Hippocampal formation (tissue), 2 donors: ENCODE measurements at regions not wholly inside any gene's neighbourhood (a gene's known extent, or its start where the extent isn't known, plus 50 kb on each side); places are given as distances from the start of the nearest gene placed in this dataset.
"Not testable (repeated sequence)": the region's sequence is repeated elsewhere in the genome, so short reads cannot be mapped to it uniquely, and the experiment has no call there.

Experiments used
- DNase-seq, 2 donors: peaks; one replicate each; lab custom pipeline; 2025; lab: John Stamatoyannopoulos, UW

DNA sequence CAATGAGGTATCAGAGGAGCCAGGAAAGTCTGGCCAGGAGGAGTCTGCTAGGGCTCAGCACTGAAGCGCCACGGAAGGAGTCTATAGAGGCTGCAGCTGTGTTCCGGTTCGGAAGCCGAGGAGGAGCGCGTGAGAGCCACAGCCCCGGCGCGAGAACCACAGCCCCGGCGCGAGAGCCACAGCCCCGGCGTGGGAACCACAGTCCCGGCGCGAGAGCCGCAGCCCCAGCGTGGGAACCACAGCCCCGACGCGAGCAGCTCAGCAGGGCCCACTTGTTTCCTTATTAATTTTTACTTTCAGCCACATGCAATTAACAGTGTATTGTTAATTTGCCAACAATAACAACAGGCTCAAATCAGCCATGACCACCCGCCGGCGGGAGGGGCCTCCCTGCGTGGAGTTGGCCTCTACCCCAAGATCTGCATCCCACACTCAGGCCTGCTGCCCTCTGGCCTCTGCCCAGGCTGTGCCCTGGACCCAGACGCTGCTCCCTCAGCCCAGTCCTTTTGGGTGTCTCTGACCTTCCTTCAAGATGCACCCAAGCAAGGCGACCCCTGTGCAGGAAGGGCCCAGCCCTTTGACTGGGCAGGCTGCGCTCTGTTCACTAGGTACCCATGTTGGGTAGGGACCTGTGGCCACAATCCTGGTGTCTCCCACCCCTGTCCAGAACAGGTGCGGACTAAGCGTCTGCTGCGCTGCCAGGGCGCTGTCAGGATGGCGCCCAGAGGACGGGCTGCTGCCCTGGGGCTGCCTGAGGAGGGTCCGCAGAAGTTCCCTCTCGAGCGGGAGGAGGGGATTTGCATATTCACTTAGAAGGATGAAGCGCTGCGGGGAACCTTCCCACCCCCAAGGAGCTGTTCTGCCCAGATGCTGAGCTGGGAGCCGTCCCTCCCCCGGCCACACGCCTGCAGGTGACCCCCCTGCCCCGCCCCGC lies 113.8 kb downstream of the ADRA2C start:
- no peak for DNase-seq

DNA sequence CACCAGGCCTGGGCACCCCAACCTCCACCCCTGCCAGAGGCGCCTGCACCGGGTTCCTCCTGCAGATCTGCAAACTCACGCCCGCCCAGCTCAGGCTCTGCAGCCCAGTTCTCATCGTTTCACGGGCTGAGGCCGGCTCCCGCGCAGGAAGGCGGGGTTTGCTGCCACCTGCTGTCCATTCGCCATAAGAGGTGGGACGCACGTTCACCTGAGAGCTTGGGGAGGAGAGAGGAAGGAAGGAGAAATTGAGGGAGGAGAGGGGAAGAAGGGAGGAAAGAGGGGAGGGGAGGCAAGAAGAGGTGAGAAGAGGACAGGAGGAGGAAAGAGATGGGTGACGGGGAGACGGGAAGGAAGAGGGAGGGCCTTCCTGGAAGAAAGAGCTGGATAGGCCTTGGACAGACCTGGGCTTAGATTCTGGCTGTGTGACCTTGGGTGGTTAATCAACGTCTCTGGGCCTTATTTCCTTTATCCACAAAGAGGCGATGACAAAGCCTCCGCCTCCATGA lies 114.5 kb downstream of the ADRA2C start:
- DNase-seq = peak; percentile 7 to 46

DNA sequence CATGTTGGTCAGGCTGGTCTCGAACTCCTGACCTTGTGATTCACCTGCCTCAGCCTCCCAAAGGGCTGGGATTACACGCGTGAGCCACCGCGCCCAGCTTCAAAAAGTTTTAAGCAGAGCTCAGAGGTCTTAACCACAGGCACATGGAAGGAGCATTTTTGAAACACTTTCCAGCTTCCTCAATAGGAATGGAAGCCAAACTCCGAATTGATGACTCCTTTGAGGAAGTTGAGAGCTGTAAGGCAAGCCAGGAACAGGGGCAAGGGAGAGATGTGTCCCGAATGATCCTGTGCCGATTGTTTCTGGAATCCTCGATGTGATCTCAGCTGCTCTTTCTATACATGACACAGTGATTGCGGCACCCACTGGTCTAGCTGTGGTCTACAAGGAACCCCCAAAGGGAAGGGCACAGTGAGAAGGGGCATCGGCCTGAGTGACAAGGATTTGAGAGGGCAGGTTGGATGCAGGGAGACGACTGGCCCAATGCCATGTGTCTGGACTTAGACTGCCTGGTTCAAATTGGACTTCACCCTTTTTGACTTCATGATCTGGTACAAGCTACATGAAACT lies 116.2 kb downstream of the ADRA2C start:
- not testable (repeated sequence) for DNase-seq

DNA sequence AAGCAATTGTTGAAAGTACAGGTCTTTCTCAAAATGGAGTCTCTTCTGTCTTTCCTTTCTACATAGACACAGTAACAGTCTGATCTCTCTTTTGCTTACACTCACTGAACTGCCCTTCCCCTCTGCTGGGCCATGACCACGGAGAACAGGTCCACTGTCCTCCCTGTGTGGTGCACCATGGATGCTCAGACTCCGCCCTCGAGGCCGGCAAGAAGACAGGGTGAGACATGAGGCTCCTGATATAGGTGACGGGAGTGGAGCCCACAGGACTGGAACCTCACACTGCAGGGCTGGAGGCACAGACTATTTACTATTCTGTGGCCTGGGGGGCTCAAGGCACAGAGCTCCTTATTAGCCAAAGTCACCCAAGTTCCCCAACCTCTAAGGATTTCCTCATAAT lies 118.1 kb downstream of the ADRA2C start:
- not testable (repeated sequence) for DNase-seq

DNA sequence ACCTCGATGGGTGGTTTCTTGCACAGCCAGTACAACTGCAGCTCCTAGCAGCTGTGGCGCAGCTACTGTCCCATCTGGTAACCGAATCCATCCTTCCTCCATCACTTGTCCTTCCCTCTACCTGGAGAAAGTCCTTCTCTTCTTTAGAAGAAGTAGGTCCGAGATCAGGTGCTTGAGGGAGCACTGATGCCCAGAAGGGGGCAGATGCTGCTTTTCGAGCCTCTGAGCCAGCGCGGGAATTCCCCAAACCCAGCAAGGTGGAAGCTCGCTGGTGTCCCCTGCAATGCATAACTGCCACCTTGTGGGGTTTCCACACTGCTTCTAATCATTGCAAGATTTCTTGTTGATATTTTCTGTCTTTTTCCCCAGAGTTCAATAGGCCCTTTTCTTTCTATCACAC lies 127.4 kb downstream of the ADRA2C start:
- not testable (repeated sequence) for DNase-seq

DNA sequence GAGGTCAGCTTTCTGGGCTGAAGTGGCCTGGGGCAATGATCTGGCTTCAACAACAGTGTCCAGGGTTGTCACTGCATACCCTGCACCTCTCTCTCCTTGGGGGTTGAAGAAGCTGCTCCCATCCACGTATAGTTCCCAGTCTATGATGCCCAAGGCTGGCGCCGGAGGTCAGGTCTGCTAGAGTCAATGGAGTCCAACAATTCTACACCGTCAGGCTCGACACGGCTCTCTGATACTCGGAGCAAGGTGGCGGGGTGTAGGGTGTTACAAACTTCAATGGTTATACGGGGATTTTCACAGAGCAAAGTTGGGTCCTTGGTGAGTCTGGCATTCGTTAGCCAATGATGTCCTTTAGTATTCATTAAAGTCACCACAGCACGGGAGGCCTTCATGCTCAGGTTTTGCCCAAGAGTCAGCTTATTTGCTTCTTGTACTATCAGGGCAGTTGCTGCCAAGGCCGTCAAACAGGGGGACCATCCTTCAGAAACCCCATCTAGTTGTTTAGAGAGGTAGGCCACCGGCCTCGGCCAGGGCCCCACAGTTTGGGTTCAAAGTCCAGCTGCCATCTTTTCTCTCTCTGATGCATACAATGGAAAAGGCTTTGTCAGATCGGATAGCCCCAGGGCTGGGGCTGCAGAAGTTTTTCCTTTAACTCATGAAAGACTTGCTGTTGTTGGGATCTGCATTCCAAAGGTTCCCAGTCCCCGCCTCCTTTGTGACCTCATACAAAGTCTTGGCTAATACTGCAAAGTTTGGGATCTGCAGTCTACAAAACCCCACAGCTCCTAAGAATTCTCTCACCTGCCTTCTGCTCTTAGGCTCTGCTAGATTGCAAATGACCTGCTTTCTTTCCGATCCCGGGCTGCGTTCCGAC lies 128.1 kb downstream of the ADRA2C start:
- not testable (repeated sequence) for DNase-seq

DNA sequence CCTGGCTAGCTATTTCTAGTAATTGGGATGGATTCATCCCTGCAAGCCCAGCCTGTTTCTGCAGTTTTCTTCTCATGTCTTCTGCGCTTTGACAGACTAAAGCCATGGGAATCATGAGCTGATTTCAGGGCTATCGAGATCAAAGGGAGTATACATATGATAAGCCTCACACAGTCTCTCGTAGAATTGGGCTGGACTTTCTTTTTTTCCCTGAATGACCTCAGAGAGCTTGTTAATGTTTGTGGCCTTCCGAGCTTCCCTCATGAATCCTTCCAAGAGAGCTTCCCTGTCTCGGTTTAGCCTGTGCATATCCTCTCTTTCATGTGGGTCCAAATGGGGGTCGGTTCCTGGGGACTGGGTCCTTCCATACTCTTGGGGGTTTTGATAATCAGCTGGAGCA lies 130.3 kb downstream of the ADRA2C start:
- no peak for DNase-seq

DNA sequence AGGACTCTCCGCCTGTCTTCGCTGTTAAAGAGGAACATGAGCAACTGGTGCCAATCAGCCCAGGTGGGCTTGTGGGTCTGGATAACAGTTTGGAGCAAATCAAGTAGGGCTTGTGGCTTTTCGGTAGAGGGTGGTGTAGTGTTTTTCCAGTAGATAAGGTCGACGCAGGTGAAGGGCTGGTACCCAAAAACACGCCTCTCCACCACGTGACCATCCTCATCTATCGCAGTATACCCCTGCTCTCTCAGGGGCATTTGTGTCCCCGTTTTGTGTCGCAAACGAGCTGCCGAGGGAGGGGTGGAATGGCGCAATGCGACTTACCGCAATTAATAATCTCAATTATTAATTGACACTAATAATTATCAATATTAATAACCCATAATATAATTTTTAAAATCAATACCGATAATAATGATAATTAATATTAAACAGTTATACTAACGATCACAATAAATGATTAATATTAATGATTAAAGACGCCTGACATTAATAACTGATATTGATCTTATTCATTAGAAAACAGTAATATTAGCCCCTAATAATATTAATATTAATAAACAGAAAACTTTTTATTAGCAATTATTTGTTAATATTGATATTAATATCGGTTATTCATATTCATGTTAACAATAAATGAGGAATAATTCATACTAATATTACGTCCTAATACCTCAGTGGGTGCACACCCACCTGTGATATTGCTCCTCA lies 130.8 kb downstream of the ADRA2C start:
- DNase-seq = not testable (repeated sequence)

DNA sequence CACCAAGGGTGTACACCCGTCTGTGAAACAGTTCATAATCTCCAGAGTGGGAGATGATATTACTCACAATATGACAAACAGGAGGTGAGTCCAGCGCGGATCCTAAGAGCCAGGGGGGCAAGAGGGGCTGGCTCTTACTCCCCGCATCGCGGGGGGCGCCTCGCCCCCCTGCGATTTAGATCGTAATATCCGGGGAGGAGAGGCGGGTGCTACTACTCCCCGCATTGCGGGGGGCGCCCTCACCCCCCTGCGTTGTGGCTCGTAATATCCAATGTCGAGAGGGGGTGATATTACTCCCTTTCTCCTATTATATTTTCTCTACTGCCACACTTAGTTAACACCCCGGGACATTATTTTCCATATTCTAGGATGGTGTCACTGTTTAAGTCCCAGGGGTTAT lies 131.9 kb downstream of the ADRA2C start:
- no peak for DNase-seq

DNA sequence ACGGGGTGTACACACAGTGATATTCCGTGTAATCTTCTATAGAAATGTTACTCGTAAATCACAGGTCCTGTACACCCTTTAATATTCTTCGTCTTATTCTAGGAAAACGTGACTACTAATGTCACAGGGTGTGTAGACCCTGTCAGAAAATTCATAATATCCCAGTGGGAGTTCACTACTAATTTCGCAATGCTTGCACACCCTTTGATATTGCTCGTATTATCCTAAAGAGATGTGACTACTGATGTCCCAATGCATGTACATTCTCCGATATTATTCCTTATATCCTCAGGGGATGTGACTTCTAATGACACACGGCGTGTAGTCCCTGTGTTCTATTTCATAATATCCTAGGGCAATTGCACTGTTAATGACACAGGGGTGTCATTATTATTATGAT lies 132.7 kb downstream of the ADRA2C start:
- DNase-seq = not testable (repeated sequence)

DNA sequence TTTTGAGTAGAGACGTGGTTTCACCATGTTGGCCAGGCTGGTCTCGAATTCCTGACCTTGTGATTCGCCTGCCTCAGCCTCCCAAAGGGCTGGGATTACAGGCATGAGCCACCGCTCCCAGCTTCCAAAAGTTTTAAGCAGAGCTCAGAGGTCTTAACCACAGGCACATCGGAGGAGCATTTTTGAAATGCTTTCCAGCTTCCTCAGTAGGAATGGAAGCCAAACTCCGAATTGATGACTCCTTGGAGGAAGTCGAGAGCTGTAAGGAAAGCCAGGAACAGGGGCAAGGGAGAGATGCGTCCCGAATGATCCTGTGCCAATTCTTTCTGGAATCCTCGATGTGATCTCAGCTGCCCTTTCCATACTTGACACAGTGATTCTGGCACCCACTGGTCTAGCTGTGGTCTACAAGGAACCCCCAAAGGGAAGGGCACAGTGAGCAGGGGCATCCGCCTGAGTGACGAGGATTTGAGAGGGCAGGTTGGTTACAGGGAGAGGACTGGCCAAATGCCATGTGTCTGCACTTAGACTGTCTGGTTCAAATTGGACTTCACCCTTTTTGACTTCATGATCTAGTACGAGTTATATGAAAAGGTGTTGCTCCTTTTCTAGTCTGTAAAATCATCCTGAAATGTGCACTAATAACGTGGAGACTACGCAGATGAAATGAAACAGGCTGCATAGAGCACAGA lies 138.2 kb downstream of the ADRA2C start:
- not testable (repeated sequence) for DNase-seq

DNA sequence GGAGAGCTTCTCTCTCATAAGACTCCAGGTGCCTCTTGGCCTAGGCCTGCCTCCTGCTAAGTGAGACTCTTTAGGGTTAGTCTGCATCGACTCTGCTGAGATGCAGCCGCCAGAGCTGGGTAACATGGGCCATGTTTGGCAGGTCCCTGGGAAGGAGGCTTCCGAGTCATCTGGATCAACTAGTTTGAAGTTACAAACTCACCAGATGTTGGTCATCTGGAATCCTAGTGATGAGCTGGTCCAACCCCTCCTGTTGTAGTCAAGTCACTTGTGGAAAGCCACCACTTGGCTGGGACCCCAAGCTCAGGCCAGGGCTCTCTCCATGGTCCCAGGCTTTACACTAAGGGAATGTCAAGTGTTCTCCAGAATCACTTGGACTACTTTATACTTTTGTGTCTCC lies 143.4 kb downstream of the ADRA2C start:
- DNase-seq = not testable (repeated sequence)

DNA sequence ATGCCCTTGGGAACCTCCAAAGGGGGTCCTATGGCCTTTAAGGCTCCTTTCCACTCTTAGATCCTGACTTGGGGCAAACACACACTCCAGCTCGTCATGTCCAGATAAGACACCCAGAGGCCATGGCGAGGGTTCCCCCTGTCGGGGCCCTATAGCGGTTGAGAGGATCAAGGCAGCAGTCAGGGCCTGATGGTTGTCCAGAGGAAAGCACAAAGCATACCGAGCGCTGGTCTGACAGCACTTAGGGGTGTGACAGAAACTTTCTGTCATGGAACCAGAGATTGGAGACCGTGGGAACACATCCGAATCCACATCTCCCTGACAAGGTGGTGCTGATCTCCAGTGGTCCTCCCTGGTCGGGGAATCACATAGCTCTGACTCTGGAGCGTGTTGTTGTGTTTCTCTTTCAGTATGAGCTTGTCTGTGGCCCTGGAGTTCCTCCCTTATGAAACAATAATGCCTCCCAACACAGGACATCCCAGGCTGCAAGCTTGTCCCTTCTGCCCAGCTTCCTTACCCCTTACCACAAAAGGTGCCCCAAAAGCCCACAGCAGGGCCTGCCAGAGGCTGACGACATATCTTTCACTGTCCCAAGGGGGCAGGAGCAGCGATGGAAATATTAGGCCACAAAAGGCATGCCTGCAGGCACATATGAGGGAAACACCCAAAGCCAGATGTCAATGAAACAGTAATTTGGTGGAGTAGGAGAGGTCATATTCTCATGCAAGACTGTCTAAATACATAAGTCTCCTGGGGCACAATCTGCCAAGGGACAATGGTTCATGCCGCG lies 144.2 kb downstream of the ADRA2C start:
- not testable (repeated sequence) for DNase-seq

DNA sequence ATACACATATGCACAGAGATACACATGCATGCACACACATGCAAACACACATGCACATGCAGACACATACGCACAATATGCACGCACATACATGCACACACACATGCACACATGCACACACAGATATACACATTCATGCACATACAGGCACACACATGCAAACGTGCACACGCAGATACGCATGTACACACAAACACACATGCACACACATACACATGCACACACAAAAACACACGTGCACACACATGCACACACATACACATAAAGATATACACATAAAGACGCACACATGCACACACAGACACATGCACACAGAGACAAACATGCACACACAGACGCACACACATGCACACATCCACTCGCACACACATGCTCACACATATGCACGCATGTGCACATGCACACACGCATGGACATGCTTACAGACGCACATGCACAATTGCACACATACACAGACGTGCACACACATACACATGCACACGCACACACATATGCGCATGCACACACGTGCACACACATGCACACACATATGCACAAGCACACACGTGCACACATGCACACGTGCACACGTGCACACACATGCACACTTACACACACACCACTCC lies 145.2 kb downstream of the ADRA2C start:
- DNase-seq = no peak

DNA sequence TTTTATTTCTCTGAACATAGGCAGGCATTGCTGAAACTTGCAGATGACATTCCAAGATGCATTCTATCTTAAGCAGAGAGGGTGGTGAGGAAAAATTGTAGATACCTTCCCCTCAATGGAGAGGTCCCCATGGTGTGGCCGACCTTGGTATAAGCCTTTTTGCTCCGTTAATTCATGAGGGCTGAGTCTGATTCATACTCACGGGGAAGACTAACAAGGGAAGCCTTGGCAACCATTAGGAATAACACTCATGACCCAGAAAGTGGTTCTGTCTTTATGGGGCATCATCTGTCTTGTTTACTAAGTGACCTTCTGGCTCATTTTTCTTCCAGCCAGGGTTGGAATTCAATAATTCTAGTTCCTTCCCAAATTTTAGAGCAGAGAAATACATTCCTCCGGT lies 148.3 kb downstream of the ADRA2C start:
- DNase-seq = not testable (repeated sequence)

DNA sequence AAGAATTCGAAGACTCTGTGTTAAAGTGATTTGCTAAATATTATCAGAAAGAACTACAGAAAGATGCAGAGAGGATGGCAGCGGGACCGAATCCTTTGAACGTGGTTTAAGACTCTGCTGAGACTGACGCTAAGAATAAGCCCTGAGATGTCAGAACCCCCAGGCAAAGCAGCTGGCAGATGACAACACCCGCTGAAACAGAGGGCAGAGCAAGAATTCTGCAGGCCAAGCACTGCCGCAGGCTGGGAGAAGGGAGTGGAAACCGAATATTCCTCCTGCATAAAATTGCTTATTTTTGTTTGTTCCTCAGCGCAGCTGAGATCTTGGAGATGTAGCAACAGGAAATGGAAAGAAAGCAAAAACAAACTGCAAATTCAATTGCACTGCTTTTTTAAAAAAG lies 153.3 kb downstream of the ADRA2C start:
- not testable (repeated sequence) for DNase-seq

DNA sequence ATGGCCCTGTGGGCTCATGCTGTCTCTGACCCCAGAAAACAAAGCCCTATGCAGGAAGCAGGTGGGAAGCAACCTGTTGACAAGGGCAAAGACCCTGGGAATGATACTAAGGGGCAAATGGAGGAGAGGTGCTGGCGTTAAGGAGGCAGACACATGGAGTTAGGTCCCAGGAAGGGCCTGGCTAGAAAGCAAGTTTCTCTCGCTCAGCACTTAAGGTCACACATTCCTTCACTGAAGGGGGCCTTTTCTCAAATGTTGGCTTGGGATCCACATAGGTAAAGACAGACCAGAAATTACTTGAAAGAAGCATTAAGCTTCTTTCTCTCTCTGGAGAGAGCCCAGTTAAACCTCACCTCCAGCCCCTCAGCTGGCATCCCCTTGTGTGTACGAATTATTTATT lies 155.7 kb downstream of the ADRA2C start:
- DNase-seq = not testable (repeated sequence)

DNA sequence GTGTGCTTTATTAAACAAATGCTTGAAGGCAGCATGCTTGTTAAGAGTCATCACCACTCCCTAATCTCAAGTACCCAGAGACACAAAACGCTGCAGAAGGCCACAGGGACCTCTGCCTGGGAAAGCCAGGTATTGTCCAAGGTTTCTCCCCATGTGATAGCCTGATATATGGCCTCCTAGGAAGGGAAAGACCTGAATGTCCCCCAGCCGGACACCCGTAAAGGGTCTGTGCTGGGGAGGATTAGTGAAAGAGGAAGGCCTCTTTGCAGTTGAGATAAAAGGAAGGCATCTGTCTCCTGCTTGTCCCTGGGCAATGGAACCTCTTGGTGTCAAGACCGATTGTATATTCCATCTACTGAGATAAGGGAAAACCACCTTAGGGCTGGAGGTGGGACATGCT lies 159.7 kb downstream of the ADRA2C start:
- DNase-seq = not testable (repeated sequence)

DNA sequence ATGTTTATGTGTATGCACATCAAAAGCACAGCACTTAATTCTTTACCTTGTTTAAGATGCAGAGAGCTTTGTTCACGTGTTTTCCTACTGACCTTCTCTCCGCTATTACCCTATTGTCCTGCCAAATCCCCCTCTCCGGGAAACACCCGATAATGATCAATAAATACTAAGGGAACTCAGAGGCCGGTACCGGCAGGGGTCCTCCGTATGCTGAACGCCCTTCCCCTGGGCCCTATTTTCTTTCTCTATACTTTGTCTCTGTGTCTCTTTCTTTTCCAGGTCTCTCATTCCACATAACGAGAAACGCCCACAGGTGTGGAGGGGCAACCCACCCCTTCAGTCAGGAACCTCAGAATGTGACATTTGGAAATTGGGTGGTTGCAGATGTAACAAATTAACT lies 160.1 kb downstream of the ADRA2C start:
- DNase-seq = not testable (repeated sequence)
